IPS DF 4.7 (cell line): ENCODE measurements at regions not wholly inside any gene's neighbourhood (a gene's known extent, or its start where the extent isn't known, plus 50 kb on each side); places are given as distances from the start of the nearest gene placed in this dataset.

Experiments used
- DNase-seq: peaks from one replicate; pipeline ENCODE4 v3.0.0-alpha.2; 2013; ENCODE audit warnings: low spot score; ENCODE audit errors: extremely low read depth

DNA sequence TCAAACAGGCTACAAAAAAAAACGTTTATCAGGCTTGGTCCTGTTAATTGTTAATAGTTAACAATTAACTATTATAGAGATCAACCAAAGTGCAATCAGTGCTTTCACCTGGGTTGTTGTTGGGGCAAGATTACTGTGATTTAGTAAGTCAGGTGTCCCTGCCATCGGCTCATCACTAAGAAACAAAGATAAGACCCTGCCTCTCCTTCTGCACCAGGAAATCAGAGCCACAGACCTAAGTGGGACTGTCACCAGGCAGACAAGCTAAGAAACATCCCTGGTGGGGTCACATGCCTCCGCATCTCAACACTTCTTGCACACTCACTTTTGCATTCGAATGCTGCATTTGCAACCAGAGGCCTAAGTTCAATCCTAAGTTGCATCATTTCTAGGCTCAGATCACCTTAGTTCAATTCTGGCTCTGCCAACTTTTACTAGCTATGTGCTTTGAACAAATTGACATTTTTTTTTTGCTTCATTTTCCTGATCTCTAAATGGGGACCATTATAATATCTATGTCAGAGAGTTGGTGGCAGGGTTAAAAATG is 298.9 kb upstream of the B3GAT1 start:
- DNase-seq: no peak

DNA sequence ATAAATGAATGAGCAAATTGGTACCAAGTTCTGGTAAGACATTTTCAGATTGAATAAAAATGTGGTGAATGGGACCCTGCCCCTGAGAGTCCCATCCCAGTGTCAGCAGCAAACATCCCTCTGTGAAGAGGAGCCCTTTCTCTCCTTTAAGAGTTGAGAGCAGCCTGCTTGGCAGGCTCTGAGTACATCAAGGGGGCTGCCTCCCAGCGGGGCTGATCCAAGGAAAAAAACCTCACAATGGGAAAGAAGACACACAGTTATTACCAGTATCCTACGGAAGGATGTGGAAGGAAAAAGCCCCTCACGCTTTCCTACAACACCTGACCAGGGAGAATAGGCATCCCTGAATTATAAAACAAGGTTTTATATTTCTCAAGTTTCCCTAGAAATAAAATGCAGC is 293.8 kb upstream of the B3GAT1 start:
- DNase-seq: no peak

DNA sequence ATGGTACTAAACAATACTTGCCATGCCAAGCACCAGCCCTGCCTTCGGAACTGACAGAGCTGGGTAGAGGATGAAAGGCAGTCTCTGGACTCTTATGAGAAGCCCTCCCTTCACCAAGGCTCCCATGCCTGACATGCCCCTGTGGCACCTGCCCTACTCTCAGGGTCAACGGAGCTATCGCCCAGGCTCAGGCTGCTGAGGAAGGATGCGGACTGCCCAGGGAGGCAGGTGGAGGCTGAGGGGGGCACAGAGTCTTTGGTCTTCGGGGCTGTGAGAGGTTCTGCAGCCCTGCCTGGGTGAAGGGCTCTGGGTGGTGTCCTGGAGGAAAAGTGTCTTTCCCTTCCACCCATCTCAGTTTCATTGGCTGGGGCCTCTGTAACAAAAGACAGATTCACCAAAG is 290.8 kb upstream of the B3GAT1 start:
- no peak for DNase-seq

DNA sequence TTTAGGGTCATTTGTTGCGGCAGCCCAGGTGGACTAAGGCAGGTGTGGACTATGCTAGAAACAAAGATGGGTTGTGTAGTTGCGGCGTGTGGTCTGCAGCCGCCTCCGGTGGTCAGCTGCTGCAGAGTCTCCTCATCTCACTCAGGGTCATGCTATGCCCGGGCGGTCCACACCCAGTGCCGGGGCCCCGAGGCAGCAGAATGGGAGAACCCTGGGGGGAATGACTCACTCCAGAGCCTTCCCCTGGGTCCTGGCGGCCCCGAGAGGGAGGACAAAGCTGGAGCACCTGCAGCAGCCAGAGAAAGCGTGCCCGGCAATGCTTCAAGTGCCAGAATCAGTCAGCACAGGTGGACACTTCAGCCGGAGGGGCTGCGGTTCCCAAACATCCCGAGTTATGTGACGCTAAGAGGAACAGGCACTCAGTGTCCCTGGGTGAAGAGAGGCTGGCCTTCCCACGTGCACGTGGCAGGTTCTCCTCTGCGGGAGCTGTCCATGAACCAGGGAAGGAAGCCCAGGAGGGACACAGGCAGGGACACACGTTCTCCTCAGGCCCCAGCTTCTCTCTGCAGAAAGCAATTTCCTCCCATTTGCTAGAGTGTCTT is 289.6 kb upstream of the B3GAT1 start:
- no peak for DNase-seq

DNA sequence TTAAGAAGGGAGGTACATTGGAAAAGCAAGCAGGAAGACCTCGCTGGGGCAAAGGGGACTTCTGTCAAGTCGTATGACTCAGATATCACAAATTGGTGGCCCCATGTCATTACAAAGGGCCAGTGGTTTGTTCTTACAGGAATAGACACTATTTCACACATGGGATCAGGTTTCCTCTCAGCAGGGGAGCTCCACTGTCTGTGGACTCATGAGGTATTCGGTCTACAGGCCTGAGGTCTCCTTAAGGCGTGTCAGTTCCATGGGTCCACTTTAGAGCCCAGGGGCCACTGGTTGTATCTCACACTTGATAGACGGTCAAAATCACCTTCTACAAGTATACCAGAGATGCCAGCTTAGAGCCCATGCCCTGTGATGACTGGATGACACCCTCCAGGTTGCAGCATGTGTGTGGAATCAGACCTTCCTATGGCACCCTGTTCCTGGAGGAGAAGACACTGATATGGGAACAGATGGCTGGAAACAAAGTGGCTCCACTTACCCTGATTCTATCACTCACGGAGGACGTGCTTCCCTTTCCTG is 288.1 kb upstream of the B3GAT1 start:
- DNase-seq: no peak

GRCh38 chr11:134696455-134696854 is 284.4 kb upstream of the B3GAT1 start:
- no peak for DNase-seq

DNA sequence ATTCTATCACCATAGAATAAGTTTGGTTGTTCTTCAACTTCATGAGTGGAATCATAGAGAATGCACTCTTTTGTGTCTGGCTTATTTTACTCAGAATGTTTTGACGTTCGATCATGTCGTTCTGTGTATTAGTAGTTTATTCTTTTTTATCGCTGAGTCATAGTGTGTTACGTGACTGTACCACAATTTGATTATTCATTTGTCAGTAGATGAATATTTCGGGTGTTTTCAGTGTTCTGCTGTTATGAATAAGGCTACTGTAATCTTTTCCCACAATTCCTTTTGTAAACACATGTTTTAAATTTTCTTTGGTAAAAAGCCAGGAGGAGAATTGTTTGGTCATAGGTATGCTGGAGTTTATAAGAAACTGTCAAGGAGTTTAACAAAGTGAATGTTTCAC is 279.9 kb upstream of the B3GAT1 start:
- DNase-seq: no peak

DNA sequence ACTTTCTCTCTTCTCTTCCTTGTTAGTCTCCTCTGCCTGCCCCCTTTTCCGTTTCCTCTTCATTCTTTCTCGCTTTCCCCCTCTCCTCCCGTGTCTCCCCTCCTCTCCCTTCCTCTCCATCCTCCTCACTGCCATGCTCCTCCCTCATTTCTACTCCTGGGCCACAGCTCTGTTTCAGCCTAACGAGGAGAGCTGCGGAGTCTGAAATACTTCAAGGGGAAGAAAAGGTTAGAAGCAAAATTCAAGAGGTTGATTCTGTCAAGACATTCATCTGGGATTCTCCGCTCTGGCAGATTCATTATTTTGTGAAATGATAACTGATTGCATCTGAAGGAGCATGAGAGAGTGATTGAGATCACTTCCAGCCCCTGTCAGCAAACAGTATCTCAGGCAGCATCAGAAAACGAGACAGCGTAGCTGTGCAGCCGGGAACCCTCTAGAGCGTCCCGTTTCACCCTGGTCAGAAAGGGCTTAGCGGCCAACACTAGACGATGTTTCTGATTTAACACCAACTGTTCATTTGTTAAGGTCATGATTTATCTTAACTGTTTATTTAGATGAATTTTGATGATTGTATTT is 279.3 kb upstream of the B3GAT1 start:
- DNase-seq: no peak

- no peak for DNase-seq
Observed at GRCh38 chr11:134689886-134690285, 277.8 kb upstream of the B3GAT1 start.

DNA sequence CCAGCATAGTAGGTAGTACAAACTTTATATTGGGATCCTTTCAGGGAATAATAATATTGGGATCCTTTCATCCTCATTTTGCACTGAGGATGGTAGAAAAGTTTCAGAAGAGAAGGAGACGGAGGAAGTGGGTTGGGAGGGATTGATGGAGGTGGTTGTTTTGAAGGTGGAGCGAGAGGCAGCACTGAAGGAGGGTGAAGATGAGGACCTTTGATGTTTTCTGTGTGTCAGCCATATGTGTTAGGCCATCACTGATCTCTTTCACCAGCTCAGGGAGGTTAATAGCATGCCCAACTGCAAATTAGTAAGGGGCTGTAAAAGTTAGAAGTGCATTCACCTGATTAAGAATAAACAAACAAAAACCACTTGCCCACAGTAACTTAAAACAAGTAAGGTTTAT is 275.5 kb upstream of the B3GAT1 start:
- DNase-seq: no peak

- no peak for DNase-seq
Observed at GRCh38 chr11:134686460-134687061, 274.5 kb upstream of the B3GAT1 start.

- DNase-seq: no peak
Observed at GRCh38 chr11:134685793-134686380, 273.8 kb upstream of the B3GAT1 start.

DNA sequence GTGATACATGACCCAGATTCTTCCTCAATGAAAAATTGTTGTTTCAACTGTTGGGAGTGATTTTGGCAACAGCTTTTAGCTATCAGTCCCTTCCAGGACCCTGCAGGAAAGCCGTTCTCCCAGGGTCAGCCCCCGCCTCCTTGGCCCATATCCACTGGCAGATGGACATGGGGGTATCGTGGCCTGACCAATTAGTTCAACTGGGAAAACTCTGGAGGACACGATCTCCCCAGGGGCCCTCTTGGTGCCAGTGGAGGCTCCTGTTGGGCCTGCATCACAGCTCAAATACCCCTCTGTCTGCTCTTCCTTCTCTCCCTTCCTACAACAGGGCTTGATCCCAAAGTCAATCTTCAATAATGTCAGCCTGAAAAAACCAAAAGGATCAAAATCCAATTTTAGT is 272.5 kb upstream of the B3GAT1 start:
- DNase-seq: no peak

- DNase-seq: no peak
Observed at GRCh38 chr11:134683860-134684259, 271.8 kb upstream of the B3GAT1 start.

GRCh38 chr11:134682577-134682976 is 270.5 kb upstream of the B3GAT1 start:
- DNase-seq: no peak

DNA sequence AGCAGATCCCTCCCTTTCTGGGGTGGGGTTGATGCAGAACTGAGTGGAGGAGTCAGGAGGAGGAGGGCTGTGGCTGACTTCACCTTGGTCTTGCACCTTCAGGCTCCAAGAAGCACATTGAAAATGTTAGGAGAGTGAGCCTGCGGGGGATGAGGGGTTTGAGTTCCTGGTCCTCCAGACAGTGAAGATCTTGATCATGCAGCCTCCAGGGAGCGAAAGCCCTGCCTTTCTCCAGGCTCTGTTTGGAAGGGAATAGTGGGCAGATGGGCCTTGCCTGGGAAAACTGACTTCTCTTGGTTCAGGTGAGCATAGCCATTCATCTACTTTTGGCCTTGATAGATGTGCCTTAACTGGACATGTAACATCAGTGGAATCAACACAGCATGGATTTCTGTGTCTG is 267.6 kb upstream of the B3GAT1 start:
- no peak for DNase-seq

GRCh38 chr11:134678744-134679143 is 266.7 kb upstream of the B3GAT1 start:
- no peak for DNase-seq

GRCh38 chr11:134677891-134678551 is 266.0 kb upstream of the B3GAT1 start:
- no peak for DNase-seq

- DNase-seq: no peak
Observed at GRCh38 chr11:134677397-134677822, 265.4 kb upstream of the B3GAT1 start.

GRCh38 chr11:134676516-134677287 is 264.7 kb upstream of the B3GAT1 start:
- no peak for DNase-seq

DNA sequence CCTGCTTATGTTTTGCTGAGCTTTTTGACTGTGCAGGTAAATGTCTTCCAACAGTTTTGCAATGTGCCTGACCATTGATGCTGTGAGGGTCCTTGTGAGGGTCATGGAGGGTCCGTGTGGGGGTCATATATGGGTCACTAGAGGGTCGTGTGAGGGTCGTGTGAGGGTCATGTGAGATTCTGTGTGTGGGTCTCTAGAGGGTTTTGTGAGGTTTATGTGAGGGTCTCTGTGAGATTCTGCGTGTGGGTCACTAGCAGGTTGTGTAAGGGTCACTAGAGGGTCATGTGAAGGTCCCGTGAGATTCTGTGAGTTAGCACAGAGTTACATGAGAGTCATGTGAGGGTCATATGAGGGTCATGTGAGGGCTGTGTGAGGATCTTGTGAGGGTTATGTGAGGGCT is 263.9 kb upstream of the B3GAT1 start:
- DNase-seq: no peak
